ENCODE measurements at regions not wholly inside any gene's neighbourhood (a gene's known extent, or its start where the extent isn't known, plus 50 kb on each side); places are given as distances from the start of the nearest gene placed in this dataset.

- Histone ChIP-seq H3K9me3 (ENCODE audit: control insufficient read depth, low read depth, low read length) (no peaks in the 10 kb centered on the region), H4K20me1 (ENCODE audit: control insufficient read depth, extremely low read depth, insufficient read depth, low read length) (no peaks in the 10 kb centered on the region), H2AFZ (ENCODE audit: control insufficient read depth, low read length) (no peak overlapping the region), H3K9me1 (ENCODE audit: control insufficient read depth, extremely low read depth, insufficient read depth, low read length) (no peaks in the 10 kb centered on the region), H3K9ac (ENCODE audit: control insufficient read depth, extremely low read depth, insufficient read depth, low read length) (no peak overlapping the region), H3K4me3 (ENCODE audit: control insufficient read depth in 2 of 3, extremely low read depth in 1 of 3, insufficient read depth in 2 of 3, low read depth in 1 of 3, low read length in 3 of 3) (no peak overlapping the region), H3K27me3 (ENCODE audit: control insufficient read depth, extremely low read depth, insufficient read depth, low read length) (no peaks in the 10 kb centered on the region), H3K4me1 (ENCODE audit: control insufficient read depth, extremely low read depth, insufficient read depth, low read length) (no peaks in the 10 kb centered on the region), H3K79me2 (ENCODE audit: control insufficient read depth, insufficient read depth, low read length) (no peaks in the 10 kb centered on the region), H3K4me2 (ENCODE audit: control insufficient read depth, extremely low read depth, insufficient read depth, low read depth, low read length) (no peak overlapping the region), H3K36me3 (ENCODE audit: control insufficient read depth in 2 of 2, extremely low read depth in 1 of 2, insufficient read depth in 2 of 2, low read length in 2 of 2) (no peaks in the 10 kb centered on the region), H3K27ac (ENCODE audit: control insufficient read depth, insufficient read depth, low read length) (no peak overlapping the region)
- peak in 1 of 3 experiments; percentile 3 for TF ChIP-seq CTCF (optimal IDR thresholded peaks at IDR 0.05 in 1 of 3, IDR thresholded peaks at IDR 0.05 in 1 of 3, conservative IDR thresholded peaks at IDR 0.05 in 1 of 3; ENCODE audit: extremely low read depth in 1 of 3, insufficient read depth in 2 of 3, low read length in 3 of 3)
- no peak for TF ChIP-seq EZH2 (IDR thresholded peaks at IDR 0.05; ENCODE audit: low read length)
- dilution Hi-C loops (cut with MboI; ENCODE audit: extremely low pct_ligation_motif_present, low sequenced_read_pairs): no loop called here
- DNase-seq (ENCODE audit: low read depth, low spot score) (no peak), FAIRE-seq (no peak)
These were observed 1015.6 kb downstream of the PCDH19 start for GRCh38 chrX:99394456-99394855.

GRCh38 chrX:99384594-99385374 is 1025.3 kb downstream of the PCDH19 start:
- Histone ChIP-seq H3K79me2 (ENCODE audit: control insufficient read depth, insufficient read depth, low read length) (no peaks in the 10 kb centered on the region), H3K36me3 (ENCODE audit: control insufficient read depth in 2 of 2, extremely low read depth in 1 of 2, insufficient read depth in 2 of 2, low read length in 2 of 2) (no peaks in the 10 kb centered on the region), H3K9ac (ENCODE audit: control insufficient read depth, extremely low read depth, insufficient read depth, low read length) (no peak overlapping the region), H3K4me1 (ENCODE audit: control insufficient read depth, extremely low read depth, insufficient read depth, low read length) (no peaks in the 10 kb centered on the region), H4K20me1 (ENCODE audit: control insufficient read depth, extremely low read depth, insufficient read depth, low read length) (no peaks in the 10 kb centered on the region), H3K9me3 (ENCODE audit: control insufficient read depth, low read depth, low read length) (peaks cover 6% of the 10 kb centered on the region), H3K9me1 (ENCODE audit: control insufficient read depth, extremely low read depth, insufficient read depth, low read length) (no peaks in the 10 kb centered on the region), H2AFZ (ENCODE audit: control insufficient read depth, low read length) (no peak overlapping the region), H3K27ac (ENCODE audit: control insufficient read depth, insufficient read depth, low read length) (no peak overlapping the region), H3K27me3 (ENCODE audit: control insufficient read depth, extremely low read depth, insufficient read depth, low read length) (no peaks in the 10 kb centered on the region), H3K4me2 (ENCODE audit: control insufficient read depth, extremely low read depth, insufficient read depth, low read depth, low read length) (no peak overlapping the region), H3K4me3 (ENCODE audit: control insufficient read depth in 2 of 3, extremely low read depth in 1 of 3, insufficient read depth in 2 of 3, low read depth in 1 of 3, low read length in 3 of 3) (no peak overlapping the region)
- TF ChIP-seq EZH2 (IDR thresholded peaks at IDR 0.05; ENCODE audit: low read length): no peak
- no peak for TF ChIP-seq CTCF (optimal IDR thresholded peaks at IDR 0.05 in 1 of 3, IDR thresholded peaks at IDR 0.05 in 1 of 3, conservative IDR thresholded peaks at IDR 0.05 in 1 of 3; ENCODE audit: extremely low read depth in 1 of 3, insufficient read depth in 2 of 3, low read length in 3 of 3)
- FAIRE-seq: no peak
- dilution Hi-C loops (cut with MboI; ENCODE audit: extremely low pct_ligation_motif_present, low sequenced_read_pairs): no loop called here
- DNase-seq (ENCODE audit: low read depth, low spot score): no peak

All from keratinocyte (primary cell).